ENCODE measurements at regions not wholly inside any gene's neighbourhood (a gene's known extent, or its start where the extent isn't known, plus 50 kb on each side); places are given as distances from the start of the nearest gene placed in this dataset.
"Not testable (repeated sequence)": the region's sequence is repeated elsewhere in the genome, so short reads cannot be mapped to it uniquely, and the experiment has no call there.

GRCh38 chr7:155237730-155238129, 59.9 kb upstream of the INSIG1 start:
- Histone ChIP-seq H3K4me3 (replicated peaks; ENCODE audit: low read depth, low read length) (no peak overlapping the region), H3K27me3 (replicated peaks; ENCODE audit: control insufficient read depth, insufficient read depth, low read length) (no peaks in the 10 kb centered on the region), H3K36me3 (ENCODE audit: control insufficient read depth, insufficient read depth, low read length) (no peaks in the 10 kb centered on the region)
- no peak for DNase-seq (ENCODE audit: extremely low read depth, insufficient read length)
- TF ChIP-seq, protein P1, sequence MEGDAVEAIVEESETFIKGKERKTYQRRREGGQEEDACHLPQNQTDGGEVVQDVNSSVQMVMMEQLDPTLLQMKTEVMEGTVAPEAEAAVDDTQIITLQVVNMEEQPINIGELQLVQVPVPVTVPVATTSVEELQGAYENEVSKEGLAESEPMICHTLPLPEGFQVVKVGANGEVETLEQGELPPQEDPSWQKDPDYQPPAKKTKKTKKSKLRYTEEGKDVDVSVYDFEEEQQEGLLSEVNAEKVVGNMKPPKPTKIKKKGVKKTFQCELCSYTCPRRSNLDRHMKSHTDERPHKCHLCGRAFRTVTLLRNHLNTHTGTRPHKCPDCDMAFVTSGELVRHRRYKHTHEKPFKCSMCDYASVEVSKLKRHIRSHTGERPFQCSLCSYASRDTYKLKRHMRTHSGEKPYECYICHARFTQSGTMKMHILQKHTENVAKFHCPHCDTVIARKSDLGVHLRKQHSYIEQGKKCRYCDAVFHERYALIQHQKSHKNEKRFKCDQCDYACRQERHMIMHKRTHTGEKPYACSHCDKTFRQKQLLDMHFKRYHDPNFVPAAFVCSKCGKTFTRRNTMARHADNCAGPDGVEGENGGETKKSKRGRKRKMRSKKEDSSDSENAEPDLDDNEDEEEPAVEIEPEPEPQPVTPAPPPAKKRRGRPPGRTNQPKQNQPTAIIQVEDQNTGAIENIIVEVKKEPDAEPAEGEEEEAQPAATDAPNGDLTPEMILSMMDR (IDR thresholded peaks at IDR 0.05; ENCODE audit: insufficient read depth, low read length, poor library complexity, severe bottlenecking) = no peak

DNA sequence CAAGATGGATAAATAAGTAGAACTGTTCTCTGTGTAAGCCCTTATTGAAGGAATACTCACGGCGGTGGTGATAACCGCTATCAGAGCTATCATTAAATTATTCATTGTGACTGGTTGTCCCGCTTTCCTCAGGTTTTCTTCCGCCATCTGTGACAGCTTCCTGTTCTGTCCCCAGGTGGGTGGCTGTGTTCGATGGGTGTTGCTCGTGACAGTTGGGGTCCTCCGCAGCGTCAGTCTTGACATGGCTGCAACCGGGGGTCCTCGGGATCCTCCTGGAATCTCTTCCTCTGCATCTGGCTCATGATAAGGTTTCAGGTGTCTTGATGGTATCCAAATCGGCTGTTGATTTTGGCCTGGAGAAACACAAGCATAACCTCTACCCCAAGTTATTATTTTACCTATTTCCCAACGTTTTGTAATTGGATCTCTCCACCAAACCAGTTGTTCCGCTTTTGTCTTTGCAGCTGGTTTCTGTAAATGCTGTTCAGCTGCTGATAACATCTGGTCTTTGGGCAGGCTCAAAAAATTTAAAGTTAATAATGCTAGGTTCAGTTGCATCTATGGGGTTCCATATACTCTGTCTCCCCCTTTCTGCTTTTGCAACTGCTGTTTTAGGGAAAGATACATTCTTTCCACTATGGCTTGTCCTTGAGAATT, 58.1 kb upstream of the INSIG1 start:
- not testable (repeated sequence) for H3K4me3 ChIP-seq (replicated peaks; ENCODE audit: low read depth, low read length); H3K36me3 ChIP-seq (ENCODE audit: control insufficient read depth, insufficient read depth, low read length); H3K27me3 ChIP-seq (replicated peaks; ENCODE audit: control insufficient read depth, insufficient read depth, low read length); DNase-seq (ENCODE audit: extremely low read depth, insufficient read length)

DNA sequence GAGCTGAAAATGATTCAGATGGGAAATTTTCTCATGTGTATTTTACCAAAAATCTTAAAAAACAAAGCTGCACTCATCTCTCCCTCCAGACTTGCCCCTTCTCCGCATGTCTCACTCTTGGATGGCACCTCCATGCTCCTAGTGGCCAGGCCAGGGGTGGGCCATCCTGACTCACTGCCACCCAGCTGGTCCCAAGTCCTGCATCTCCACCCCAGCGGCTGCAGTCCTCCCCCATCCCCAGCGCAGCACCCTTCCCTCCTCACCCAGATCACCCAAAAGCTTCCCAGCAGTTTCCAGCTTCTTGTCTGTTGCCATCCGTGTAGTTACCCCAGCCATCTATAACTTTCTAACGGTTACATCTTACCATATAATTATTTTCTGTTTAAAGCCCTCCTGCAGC, 53.0 kb upstream of the INSIG1 start:
- no peaks in the 10 kb centered on the region for H3K27me3 ChIP-seq (replicated peaks; ENCODE audit: control insufficient read depth, insufficient read depth, low read length)
- H3K36me3 ChIP-seq (ENCODE audit: control insufficient read depth, insufficient read depth, low read length) = no peaks in the 10 kb centered on the region
- no peak for DNase-seq (ENCODE audit: extremely low read depth, insufficient read length)
- TF ChIP-seq, protein P1 (IDR thresholded peaks at IDR 0.05; ENCODE audit: insufficient read depth, low read length, poor library complexity, severe bottlenecking) = no peak
- no peak overlapping the region for H3K4me3 ChIP-seq (replicated peaks; ENCODE audit: low read depth, low read length)

GRCh38 chr7:155247479-155248365, 50.0 kb upstream of the INSIG1 start:
- no peak for DNase-seq (ENCODE audit: extremely low read depth, insufficient read length)
- no peak overlapping the region for H3K4me3 ChIP-seq (replicated peaks; ENCODE audit: low read depth, low read length)
- no peaks in the 10 kb centered on the region for H3K36me3 ChIP-seq (ENCODE audit: control insufficient read depth, insufficient read depth, low read length)

More at GRCh38 chr7:155247479-155248365, 50.0 kb upstream of the INSIG1 start:
- TF ChIP-seq, protein P1 (IDR thresholded peaks at IDR 0.05; ENCODE audit: insufficient read depth, low read length, poor library complexity, severe bottlenecking) = no peak
- H3K27me3 ChIP-seq (replicated peaks; ENCODE audit: control insufficient read depth, insufficient read depth, low read length) = no peaks in the 10 kb centered on the region

Measured in GM06990 (cell line).